Suppressor macrophage treated with lipopolysaccharide for 1 hour (primary cell): ENCODE measurements at regions not wholly inside any gene's neighbourhood (a gene's known extent, or its start where the extent isn't known, plus 50 kb on each side); places are given as distances from the start of the nearest gene placed in this dataset.
"Not testable (repeated sequence)": the region's sequence is repeated elsewhere in the genome, so short reads cannot be mapped to it uniquely, and the experiment has no call there.

Source experiments
- DNase-seq, 3 donors: peaks; one replicate each; pipeline ENCODE4 v3.0.0-alpha.2; 2020 to 2022

DNA sequence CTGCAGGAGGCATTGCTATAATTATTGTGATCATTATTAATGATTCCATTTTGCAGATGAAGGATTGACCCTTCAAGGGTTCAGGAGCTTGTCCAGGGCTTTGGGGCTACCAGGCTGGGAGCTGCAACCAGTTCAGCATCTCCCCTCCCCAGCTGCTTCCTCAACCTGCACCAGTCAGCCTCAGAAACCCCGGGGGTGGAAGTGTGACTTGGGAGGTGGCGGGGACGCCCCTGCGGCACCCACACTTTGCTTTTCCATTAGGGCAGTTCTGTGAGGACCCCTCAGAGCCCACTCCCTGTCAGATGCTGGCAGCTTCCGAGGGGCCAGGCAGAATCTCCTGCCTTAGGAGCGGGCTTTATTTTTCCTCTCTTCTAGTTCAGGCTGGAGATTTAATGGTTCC lies 85.6 kb downstream of the OLFM1 start:
- no peak for DNase-seq

- DNase-seq, result no peak
These were observed 86.8 kb downstream of the OLFM1 start for GRCh38 chr9:135174248-135174647.

DNA sequence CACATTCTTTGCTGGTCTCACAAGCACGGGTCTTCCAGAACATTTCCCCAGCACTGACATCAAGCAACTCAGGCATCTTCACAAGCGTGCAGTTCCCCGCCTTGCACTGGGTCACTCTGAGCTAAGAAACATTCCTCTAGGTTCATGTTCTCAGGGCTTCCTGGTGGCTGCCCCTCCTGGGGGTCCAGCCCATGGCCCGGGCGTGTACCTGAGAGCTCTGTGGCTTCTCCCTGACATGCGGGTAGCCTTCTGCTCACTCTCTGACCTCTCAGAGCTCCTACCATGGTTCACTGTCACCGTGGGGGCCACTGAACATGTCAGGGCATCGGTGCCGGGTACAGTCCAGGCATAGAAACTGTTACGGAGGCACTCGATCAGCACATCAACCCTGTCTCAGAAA lies 87.5 kb downstream of the OLFM1 start:
- no peak for DNase-seq

DNA sequence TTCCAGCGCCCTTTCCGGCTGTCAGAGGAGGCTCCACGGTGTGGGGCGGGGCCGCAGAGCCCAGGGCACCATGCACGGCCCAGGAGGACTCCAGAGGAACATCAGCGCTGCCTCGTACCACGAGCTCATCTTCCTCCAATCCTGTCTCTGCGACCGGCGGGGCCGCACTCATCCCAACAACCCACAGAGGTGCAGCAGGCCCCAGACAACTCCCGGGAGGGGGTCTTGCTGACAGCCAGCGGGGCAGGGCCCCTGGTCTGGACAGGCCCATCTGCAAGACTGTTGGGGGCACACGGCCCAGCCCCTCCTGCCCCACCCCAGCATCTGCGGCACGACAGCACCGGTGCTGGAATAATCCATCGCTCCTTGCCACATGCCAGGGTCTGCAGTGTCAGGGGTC lies 88.8 kb downstream of the OLFM1 start:
- no peak for DNase-seq

- DNase-seq, result not testable (repeated sequence)
These were observed 90.1 kb downstream of the OLFM1 start for GRCh38 chr9:135177562-135177961.

GRCh38 chr9:135178498-135178897 lies 91.0 kb downstream of the OLFM1 start:
- no peak for DNase-seq

DNA sequence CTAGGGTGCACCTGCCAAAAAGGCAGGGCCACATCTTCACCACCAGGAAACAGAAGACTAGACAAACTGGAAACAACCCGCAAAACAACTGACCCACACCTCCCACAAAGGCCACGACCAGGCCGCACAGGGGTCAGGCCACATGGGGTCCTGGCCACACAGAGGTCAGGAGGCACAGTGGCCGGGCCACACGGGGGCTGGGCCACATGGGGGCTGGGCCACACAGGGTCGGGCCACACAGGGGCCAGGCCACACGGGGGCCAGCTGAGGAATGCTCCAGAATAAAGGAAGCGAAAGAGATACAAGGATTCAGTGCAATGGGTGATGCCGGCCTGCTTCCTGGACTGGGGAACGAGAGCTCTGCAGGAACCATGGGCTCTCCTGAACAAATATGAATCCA lies 91.6 kb downstream of the OLFM1 start:
- no peak for DNase-seq

GRCh38 chr9:135179976-135180375 lies 92.5 kb downstream of the OLFM1 start:
- no peak for DNase-seq

- DNase-seq, result no peak
These were observed 93.1 kb downstream of the OLFM1 start for GRCh38 chr9:135180586-135180985.

GRCh38 chr9:135181336-135181735 lies 93.9 kb downstream of the OLFM1 start:
- DNase-seq, result no peak

DNA sequence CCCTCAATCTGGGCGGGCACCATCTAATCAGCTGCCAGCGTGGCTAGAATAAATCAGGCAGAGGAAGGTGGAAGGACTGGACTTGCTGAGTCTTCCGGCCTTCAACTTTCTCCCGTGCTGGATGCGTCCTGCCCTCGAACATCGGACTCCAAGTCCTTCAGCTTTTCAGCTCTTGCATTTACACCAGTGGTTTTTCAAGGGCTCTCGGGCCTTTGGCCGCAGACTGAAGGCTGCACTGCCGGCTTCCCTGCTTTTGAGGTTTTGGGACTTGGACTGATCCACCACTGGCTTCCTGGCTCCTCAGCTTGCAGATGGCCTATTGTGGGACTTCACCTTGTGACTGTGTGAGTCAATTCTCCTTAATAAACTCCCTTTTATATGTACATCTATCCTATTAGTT lies 94.4 kb downstream of the OLFM1 start:
- DNase-seq, result not testable (repeated sequence)

GRCh38 chr9:135183069-135183468 lies 95.6 kb downstream of the OLFM1 start:
- DNase-seq, result no peak

- DNase-seq, result no peak
These were observed 96.2 kb downstream of the OLFM1 start for GRCh38 chr9:135183528-135184180.

GRCh38 chr9:135184181-135185053 lies 96.9 kb downstream of the OLFM1 start:
- no peak for DNase-seq

GRCh38 chr9:135185060-135185459 lies 97.6 kb downstream of the OLFM1 start:
- no peak for DNase-seq

DNA sequence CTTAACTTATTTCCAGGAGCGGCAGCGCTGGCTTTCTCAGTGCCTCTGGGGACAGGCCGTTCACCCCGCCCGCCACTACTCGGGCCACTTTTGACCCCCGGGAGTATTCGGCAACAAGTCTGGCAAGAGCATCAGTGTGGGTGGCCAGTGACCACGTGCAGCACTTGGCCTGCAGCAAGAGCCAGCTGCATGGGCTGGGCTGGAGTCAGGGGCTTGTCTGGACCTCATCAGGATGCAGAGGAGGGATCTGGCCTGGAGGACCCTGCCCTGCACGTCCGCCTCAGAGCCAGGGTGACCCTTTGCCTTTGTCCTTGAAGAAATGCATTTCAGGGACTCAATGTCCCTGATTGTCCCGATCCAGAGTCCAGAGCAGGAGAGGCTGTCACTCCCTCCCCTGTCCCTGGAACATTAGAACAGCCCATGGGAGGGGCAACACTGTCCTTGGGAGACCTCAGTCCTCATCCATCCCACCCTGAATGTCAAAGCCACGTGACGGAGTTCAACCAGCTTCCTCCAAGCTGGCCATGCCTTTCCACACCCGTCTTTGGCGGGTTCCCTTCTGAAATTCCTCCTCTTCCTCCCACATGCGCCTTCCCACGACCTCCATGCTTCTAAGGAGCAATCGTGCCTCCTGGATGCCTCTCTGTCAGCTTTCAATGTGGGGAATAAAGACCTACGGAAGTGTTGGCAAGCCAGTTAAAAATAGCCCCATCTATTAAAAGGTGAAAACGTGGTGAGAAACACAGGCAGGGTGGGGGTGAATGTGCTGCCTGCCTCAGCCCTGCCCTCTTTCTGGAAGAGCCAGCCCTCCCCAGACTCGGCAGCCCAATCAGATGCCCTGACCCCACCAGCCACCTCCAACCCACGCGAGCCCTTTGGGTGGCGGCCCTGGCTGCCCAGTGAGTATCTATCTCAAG lies 99.0 kb downstream of the OLFM1 start:
- no peak for DNase-seq

DNA sequence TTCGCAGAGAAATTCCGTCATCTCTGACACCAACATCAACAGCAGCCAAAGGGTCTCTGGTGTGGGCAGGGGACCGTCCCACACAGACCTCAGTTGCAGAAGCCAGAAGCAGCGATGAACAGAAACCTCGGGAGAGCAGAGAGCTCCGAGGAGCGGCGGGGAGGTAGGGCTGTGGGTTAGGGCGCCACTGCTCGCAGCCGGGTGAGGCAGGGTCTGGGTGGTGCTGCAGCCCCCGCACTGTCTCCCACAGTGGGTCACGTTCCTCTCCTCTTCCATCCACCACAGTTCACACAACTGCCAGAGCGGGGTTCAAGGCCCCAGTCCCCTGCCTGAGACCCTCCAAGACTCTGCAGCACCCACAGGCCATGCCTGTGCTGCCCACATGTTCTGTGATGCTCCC lies 99.9 kb downstream of the OLFM1 start:
- no peak for DNase-seq

- no peak for DNase-seq
These were observed 101.2 kb downstream of the OLFM1 start for GRCh38 chr9:135188681-135189151.

GRCh38 chr9:135189497-135189896 lies 102.0 kb downstream of the OLFM1 start:
- DNase-seq, result no peak

GRCh38 chr9:135190789-135191577 lies 103.5 kb downstream of the OLFM1 start:
- DNase-seq, result no peak

DNA sequence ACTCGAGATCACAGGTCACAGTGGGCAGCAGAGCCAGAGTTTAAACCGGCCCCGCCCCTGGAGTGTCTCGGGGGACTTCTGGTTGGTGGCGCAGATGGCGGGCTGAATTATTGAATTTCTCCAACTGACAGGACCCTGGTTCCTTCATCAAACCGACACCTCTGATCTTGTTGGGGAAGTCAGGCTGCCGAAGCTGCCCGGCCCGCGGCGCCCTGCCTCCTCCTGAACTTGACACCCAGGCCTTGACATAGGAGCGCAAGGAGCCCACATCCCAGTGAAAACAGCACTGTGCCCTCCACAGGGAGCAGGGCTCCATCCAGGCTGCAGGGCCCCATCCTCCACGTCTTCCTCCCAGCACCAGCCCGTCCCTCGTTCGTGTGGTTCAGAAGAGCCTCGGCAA lies 105.2 kb downstream of the OLFM1 start:
- DNase-seq, result no peak

DNA sequence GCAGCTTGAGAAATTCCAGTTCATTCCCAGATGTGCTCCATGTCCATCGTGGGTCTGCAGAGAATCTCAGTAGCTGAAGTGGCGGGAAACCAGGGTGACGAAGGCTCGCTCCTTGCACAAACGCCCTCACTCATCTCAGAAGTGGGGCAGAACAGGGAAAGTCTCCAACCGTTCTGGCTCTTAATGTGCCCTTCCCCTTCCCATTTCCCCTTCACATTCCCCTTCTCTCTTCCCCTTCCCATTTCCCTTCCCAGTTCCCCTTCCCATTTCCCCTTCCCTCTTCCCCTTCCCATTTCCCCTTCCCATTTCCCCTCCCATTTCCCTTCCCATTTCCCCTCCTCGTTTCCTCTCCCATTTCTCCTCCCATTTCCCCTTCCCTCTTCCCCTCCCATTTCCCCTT lies 108.5 kb downstream of the OLFM1 start:
- DNase-seq, result not testable (repeated sequence)
